ENCODE measurements at regions not wholly inside any gene's neighbourhood (a gene's known extent, or its start where the extent isn't known, plus 50 kb on each side); places are given as distances from the start of the nearest gene placed in this dataset.

DNA sequence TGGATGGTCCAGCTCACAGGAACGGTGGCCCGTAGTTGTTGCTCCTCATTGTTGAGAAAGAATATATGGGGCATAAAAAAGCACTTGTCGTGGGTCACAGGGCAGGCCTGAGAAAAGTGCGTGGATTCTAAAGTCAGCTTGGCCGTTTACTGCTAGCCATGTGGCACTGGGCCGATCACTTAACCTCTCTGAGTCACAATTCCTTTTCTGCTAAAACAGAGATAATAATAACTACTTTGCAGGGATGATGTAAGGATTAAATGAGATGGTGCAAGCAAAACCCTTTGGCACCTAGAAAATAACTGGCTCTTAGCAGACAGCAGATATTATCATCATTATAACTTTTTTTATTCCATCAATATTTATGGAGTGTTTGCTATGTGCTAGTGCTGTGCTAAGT is 579.7 kb downstream of the CCDC171 start:
- TF ChIP-seq ZFX (IDR thresholded peaks at IDR 0.05; ENCODE audit: borderline replicate concordance) = no peak
- TF ChIP-seq, protein P1, sequence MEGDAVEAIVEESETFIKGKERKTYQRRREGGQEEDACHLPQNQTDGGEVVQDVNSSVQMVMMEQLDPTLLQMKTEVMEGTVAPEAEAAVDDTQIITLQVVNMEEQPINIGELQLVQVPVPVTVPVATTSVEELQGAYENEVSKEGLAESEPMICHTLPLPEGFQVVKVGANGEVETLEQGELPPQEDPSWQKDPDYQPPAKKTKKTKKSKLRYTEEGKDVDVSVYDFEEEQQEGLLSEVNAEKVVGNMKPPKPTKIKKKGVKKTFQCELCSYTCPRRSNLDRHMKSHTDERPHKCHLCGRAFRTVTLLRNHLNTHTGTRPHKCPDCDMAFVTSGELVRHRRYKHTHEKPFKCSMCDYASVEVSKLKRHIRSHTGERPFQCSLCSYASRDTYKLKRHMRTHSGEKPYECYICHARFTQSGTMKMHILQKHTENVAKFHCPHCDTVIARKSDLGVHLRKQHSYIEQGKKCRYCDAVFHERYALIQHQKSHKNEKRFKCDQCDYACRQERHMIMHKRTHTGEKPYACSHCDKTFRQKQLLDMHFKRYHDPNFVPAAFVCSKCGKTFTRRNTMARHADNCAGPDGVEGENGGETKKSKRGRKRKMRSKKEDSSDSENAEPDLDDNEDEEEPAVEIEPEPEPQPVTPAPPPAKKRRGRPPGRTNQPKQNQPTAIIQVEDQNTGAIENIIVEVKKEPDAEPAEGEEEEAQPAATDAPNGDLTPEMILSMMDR (IDR thresholded peaks at IDR 0.05) = no peak

All from 22Rv1 (cell line).